HL-60 (cell line): ENCODE measurements at regions not wholly inside any gene's neighbourhood (a gene's known extent, or its start where the extent isn't known, plus 50 kb on each side); places are given as distances from the start of the nearest gene placed in this dataset.

Source experiments
- CTCF ChIP-seq: IDR thresholded peaks from one replicate; pipeline ENCODE4 v1.5.1; 2011; ENCODE audit warnings: low read length, control low read depth, inconsistent platforms; ENCODE audit not compliant: insufficient read depth
- GABPA ChIP-seq: IDR thresholded peaks from 2 replicates; pipeline ENCODE4 v1.6.1; 2012; ENCODE audit warnings: low read depth
- POLR2AphosphoS5 ChIP-seq: IDR thresholded peaks from 2 replicates; pipeline ENCODE4 v1.6.1; 2012; ENCODE audit warnings: low read depth
- REST ChIP-seq: IDR thresholded peaks from 2 replicates; pipeline ENCODE4 v1.6.1; 2012; ENCODE audit warnings: low read depth; ENCODE audit not compliant: insufficient replicate concordance

- no peak for TF ChIP-seq CTCF
- TF ChIP-seq GABPA = no peak
- TF ChIP-seq REST = no peak
- no peak for TF ChIP-seq POLR2AphosphoS5
These were observed 142.9 kb downstream of the USP31 start for GRCh38 chr16:23006380-23006779.
